ENCODE measurements at regions not wholly inside any gene's neighbourhood (a gene's known extent, or its start where the extent isn't known, plus 50 kb on each side); places are given as distances from the start of the nearest gene placed in this dataset.
A peak's percentile ranks its signal among the peaks of the same experiment; 100 is the strongest.
"Not testable (repeated sequence)": the region's sequence is repeated elsewhere in the genome, so short reads cannot be mapped to it uniquely, and the experiment has no call there.

- Histone ChIP-seq H3K9me3 (ENCODE audit: control insufficient read depth in 1 of 2, low read length in 2 of 2) (no peaks in the 10 kb centered on the region), H3K4me3 (ENCODE audit: low read length in 2 of 2) (no peak overlapping the region), H3K27me3 (ENCODE audit: insufficient read depth, low read length) (no peaks in the 10 kb centered on the region), H3K27ac (ENCODE audit: low read depth, low read length) (no peak overlapping the region), H3K4me1 (ENCODE audit: insufficient read depth, low read length) (no peaks in the 10 kb centered on the region), H3K36me3 (ENCODE audit: insufficient read depth, low read length) (no peaks in the 10 kb centered on the region)
- no peaks in the 10 kb centered on the region for H3K36me3 Mint-ChIP-seq
- POLR2A ChIA-PET (ENCODE audit: partially characterized antibody) = no interaction called here
- DNase-seq = no peak
- peaks cover 3 to 6% of the 10 kb centered on the region in 2 donors for H3K27me3 Mint-ChIP-seq
- no peak overlapping the region for H3K4me3 Mint-ChIP-seq
- no peaks in the 10 kb centered on the region for H3K4me1 Mint-ChIP-seq
- no peaks in the 10 kb centered on the region for H3K9me3 Mint-ChIP-seq
- intact Hi-C loops (cut with micrococcal nuclease) = no loop called here
- CTCF ChIA-PET (ENCODE audit: partially characterized antibody) = no interaction called here
- H3K27ac Mint-ChIP-seq = no peak overlapping the region
Observed at GRCh38 chr12:124152731-124153130, 142.2 kb upstream of the RFLNA start.

- POLR2A ChIA-PET (ENCODE audit: partially characterized antibody) = no interaction called here
- Histone ChIP-seq H3K27ac (ENCODE audit: low read depth, low read length) (no peak overlapping the region), H3K4me1 (ENCODE audit: insufficient read depth, low read length) (no peaks in the 10 kb centered on the region), H3K36me3 (ENCODE audit: insufficient read depth, low read length) (no peaks in the 10 kb centered on the region), H3K9me3 (ENCODE audit: control insufficient read depth in 1 of 2, low read length in 2 of 2) (no peaks in the 10 kb centered on the region), H3K27me3 (ENCODE audit: insufficient read depth, low read length) (no peaks in the 10 kb centered on the region), H3K4me3 (ENCODE audit: low read length in 2 of 2) (no peak overlapping the region)
- Mint-ChIP-seq H3K9me3 (no peaks in the 10 kb centered on the region), H3K36me3 (no peaks in the 10 kb centered on the region), H3K4me3 (no peak overlapping the region), H3K4me1 (no peaks in the 10 kb centered on the region), H3K27ac (no peak overlapping the region), H3K27me3 (peaks cover 3 to 9% of the 10 kb centered on the region in 2 donors)
- intact Hi-C loops (cut with micrococcal nuclease) = no loop called here
- CTCF ChIA-PET (ENCODE audit: partially characterized antibody) = no interaction called here
- DNase-seq = no peak
Observed at GRCh38 chr12:124153392-124153791, 141.5 kb upstream of the RFLNA start.

- no peaks in the 10 kb centered on the region for H3K9me3 Mint-ChIP-seq
- no peak overlapping the region for H3K4me3 Mint-ChIP-seq
- ChIA-PET CTCF (ENCODE audit: partially characterized antibody) (no interaction called here), POLR2A (ENCODE audit: partially characterized antibody) (no interaction called here)
- Histone ChIP-seq H3K36me3 (ENCODE audit: insufficient read depth, low read length) (no peaks in the 10 kb centered on the region), H3K27me3 (ENCODE audit: insufficient read depth, low read length) (no peaks in the 10 kb centered on the region), H3K4me3 (ENCODE audit: low read length in 2 of 2) (no peak overlapping the region), H3K27ac (ENCODE audit: low read depth, low read length) (no peak overlapping the region), H3K4me1 (ENCODE audit: insufficient read depth, low read length) (no peaks in the 10 kb centered on the region), H3K9me3 (ENCODE audit: control insufficient read depth in 1 of 2, low read length in 2 of 2) (no peaks in the 10 kb centered on the region)
- intact Hi-C loops (cut with micrococcal nuclease) = no loop called here
- H3K4me1 Mint-ChIP-seq = no peaks in the 10 kb centered on the region
- H3K27ac Mint-ChIP-seq = no peak overlapping the region
- H3K36me3 Mint-ChIP-seq = no peaks in the 10 kb centered on the region
- peaks cover 5 to 6% of the 10 kb centered on the region in 2 donors for H3K27me3 Mint-ChIP-seq
- no peak for DNase-seq
Observed at GRCh38 chr12:124157406-124157805, 137.5 kb upstream of the RFLNA start.

- ChIA-PET CTCF (ENCODE audit: partially characterized antibody) (no interaction called here), POLR2A (ENCODE audit: partially characterized antibody) (no interaction called here)
Observed at GRCh38 chr12:124159655-124160054, 135.2 kb upstream of the RFLNA start.

GRCh38 chr12:124160097-124160756 is 134.7 kb upstream of the RFLNA start:
- no peak for DNase-seq
- ChIA-PET POLR2A (ENCODE audit: partially characterized antibody) (no interaction called here), CTCF (ENCODE audit: partially characterized antibody) (no interaction called here)
- no peaks in the 10 kb centered on the region for H3K9me3 ChIP-seq (ENCODE audit: control insufficient read depth in 1 of 2, low read length in 2 of 2)
- no peak overlapping the region for H3K27ac ChIP-seq (ENCODE audit: low read depth, low read length)
- no peak overlapping the region for H3K27ac Mint-ChIP-seq
- H3K4me1 ChIP-seq (ENCODE audit: insufficient read depth, low read length) = no peaks in the 10 kb centered on the region
- no peaks in the 10 kb centered on the region for H3K36me3 Mint-ChIP-seq
- no peaks in the 10 kb centered on the region for H3K4me1 Mint-ChIP-seq
- no peak overlapping the region for H3K4me3 ChIP-seq (ENCODE audit: low read length in 2 of 2)
- no peaks in the 10 kb centered on the region for H3K27me3 ChIP-seq (ENCODE audit: insufficient read depth, low read length)
- peaks cover 3 to 8% of the 10 kb centered on the region in 2 donors for H3K27me3 Mint-ChIP-seq
- no peak overlapping the region for H3K4me3 Mint-ChIP-seq
- intact Hi-C loops (cut with micrococcal nuclease) = no loop called here
- H3K36me3 ChIP-seq (ENCODE audit: insufficient read depth, low read length) = no peaks in the 10 kb centered on the region
- peaks cover 0 to 9% (median 0%) of the 10 kb centered on the region in 8 donors for H3K9me3 Mint-ChIP-seq

More at GRCh38 chr12:124159655-124160054, 135.2 kb upstream of the RFLNA start:
- Histone ChIP-seq H3K27me3 (ENCODE audit: insufficient read depth, low read length) (no peaks in the 10 kb centered on the region), H3K4me1 (ENCODE audit: insufficient read depth, low read length) (no peaks in the 10 kb centered on the region), H3K27ac (ENCODE audit: low read depth, low read length) (no peak overlapping the region), H3K36me3 (ENCODE audit: insufficient read depth, low read length) (no peaks in the 10 kb centered on the region), H3K4me3 (ENCODE audit: low read length in 2 of 2) (no peak overlapping the region), H3K9me3 (ENCODE audit: control insufficient read depth in 1 of 2, low read length in 2 of 2) (no peaks in the 10 kb centered on the region)
- Mint-ChIP-seq H3K4me3 (peak overlapping the region in 1 of 8 donors; percentile 49), H3K4me1 (no peaks in the 10 kb centered on the region), H3K27ac (no peak overlapping the region), H3K27me3 (peaks cover 3 to 8% of the 10 kb centered on the region in 2 donors), H3K9me3 (peaks cover 0 to 6% (median 0%) of the 10 kb centered on the region in 8 donors), H3K36me3 (no peaks in the 10 kb centered on the region)
- intact Hi-C loops (cut with micrococcal nuclease) = no loop called here
- DNase-seq = no peak

- intact Hi-C loops (cut with micrococcal nuclease); H3K27ac Mint-ChIP-seq; H3K9me3 ChIP-seq (ENCODE audit: control insufficient read depth in 1 of 2, low read length in 2 of 2); H3K36me3 ChIP-seq (ENCODE audit: insufficient read depth, low read length); H3K27ac ChIP-seq (ENCODE audit: low read depth, low read length); H3K36me3 Mint-ChIP-seq; DNase-seq; H3K9me3 Mint-ChIP-seq; H3K27me3 ChIP-seq (ENCODE audit: insufficient read depth, low read length); CTCF ChIA-PET (ENCODE audit: partially characterized antibody); H3K27me3 Mint-ChIP-seq; H3K4me1 ChIP-seq (ENCODE audit: insufficient read depth, low read length); H3K4me3 ChIP-seq (ENCODE audit: low read length in 2 of 2); H3K4me1 Mint-ChIP-seq; H3K4me3 Mint-ChIP-seq; POLR2A ChIA-PET (ENCODE audit: partially characterized antibody): not testable (repeated sequence)
Observed at GRCh38 chr12:124161402-124161801, 133.5 kb upstream of the RFLNA start.

GRCh38 chr12:124162151-124163110 is 132.5 kb upstream of the RFLNA start:
- peaks cover 3 to 6% of the 10 kb centered on the region in 2 donors for H3K27me3 Mint-ChIP-seq
- no peaks in the 10 kb centered on the region for H3K4me1 Mint-ChIP-seq
- Histone ChIP-seq H3K36me3 (ENCODE audit: insufficient read depth, low read length) (no peaks in the 10 kb centered on the region), H3K4me3 (ENCODE audit: low read length in 2 of 2) (no peak overlapping the region), H3K27ac (ENCODE audit: low read depth, low read length) (no peak overlapping the region), H3K27me3 (ENCODE audit: insufficient read depth, low read length) (no peaks in the 10 kb centered on the region), H3K9me3 (ENCODE audit: control insufficient read depth in 1 of 2, low read length in 2 of 2) (no peaks in the 10 kb centered on the region), H3K4me1 (ENCODE audit: insufficient read depth, low read length) (no peaks in the 10 kb centered on the region)
- ChIA-PET CTCF (ENCODE audit: partially characterized antibody) (no interaction called here), POLR2A (ENCODE audit: partially characterized antibody) (no interaction called here)
- H3K4me3 Mint-ChIP-seq = no peak overlapping the region
- H3K27ac Mint-ChIP-seq = no peak overlapping the region
- H3K36me3 Mint-ChIP-seq = no peaks in the 10 kb centered on the region
- peaks cover 0 to 10% (median 0%) of the 10 kb centered on the region in 8 donors for H3K9me3 Mint-ChIP-seq
- intact Hi-C loops (cut with micrococcal nuclease) = no loop called here
- no peak for DNase-seq

Measured in CD4-positive, alpha-beta memory T cell (primary cell).